Cardiac muscle cell (in vitro differentiated cells and primary cell): ENCODE measurements at regions not wholly inside any gene's neighbourhood (a gene's known extent, or its start where the extent isn't known, plus 50 kb on each side); places are given as distances from the start of the nearest gene placed in this dataset.

Source experiments
- DNase-seq, 2 donors: peaks; one replicate each; pipeline versions ENCODE4 v3.0.0 to v3.0.0-alpha.2; 2010 to 2017; ENCODE audit warnings: low read depth in 1 of 2, low spot score in 1 of 2
- H3K27ac ChIP-seq: fragments of 200-600 bp; sonication (generic); 2 replicates; pipeline ENCODE4 v1.5.1; 2016
- H3K27me3 ChIP-seq: fragments of 200-600 bp; sonication (generic); 2 replicates; pipeline ENCODE4 v1.6.0; 2016; ENCODE audit warnings: control low read depth
- H3K36me3 ChIP-seq: fragments of 200-600 bp; sonication (generic); 2 replicates; pipeline ENCODE4 v1.5.1; 2016; ENCODE audit warnings: control low read depth
- H3K4me1 ChIP-seq: fragments of 200-600 bp; sonication (generic); 2 replicates; pipeline ENCODE4 v1.8.1; 2017; ENCODE audit warnings: low read depth, mild to moderate bottlenecking, mixed run types
- H3K4me3 ChIP-seq: fragments of 200-600 bp; sonication (generic); 2 replicates; pipeline ENCODE4 v1.5.1; 2016; ENCODE audit warnings: mild to moderate bottlenecking
- H3K9me3 ChIP-seq: fragments of 200-600 bp; sonication (generic); 2 replicates; pipeline ENCODE4 v1.5.1; 2017; ENCODE audit warnings: low read depth, mild to moderate bottlenecking, control low read depth
- CTCF ChIP-seq: IDR thresholded peaks from 2 replicates; pipeline ENCODE4 v1.5.1; 2012; ENCODE audit warnings: low read depth, mild to moderate bottlenecking, low read length

DNA sequence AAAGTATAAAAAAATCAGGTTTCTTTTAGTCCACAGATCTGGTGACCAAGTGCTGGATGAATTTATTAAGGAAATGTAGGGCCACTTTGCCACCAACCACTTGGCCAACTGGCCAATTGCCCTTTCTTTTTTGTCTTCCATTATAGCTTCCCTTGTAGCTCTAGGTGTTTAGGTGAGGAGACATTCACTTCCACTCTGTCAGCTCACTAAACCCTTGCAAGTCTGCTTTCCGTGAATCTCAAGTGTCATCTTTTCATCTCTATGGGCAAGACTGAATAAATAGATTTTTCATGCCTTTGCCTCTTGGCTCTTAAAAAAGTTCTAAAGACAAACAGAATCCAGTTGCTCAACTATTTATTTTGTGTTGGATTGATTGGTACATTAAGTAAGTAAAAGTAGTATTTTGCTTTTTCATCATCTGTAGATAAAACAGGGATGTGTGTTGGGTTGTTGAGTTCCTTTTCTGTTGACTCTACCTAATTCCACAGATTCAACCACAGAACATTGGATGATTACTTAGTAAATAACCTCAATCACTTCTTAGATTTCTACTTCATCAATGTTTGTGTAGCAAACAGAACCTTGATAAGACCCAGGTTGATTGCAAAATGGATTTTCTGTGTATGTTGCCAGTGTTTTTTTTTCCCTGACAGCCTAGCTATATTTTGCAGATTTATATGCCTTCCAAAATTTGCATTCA, 68.1 kb upstream of the GRXCR1 start:
- H3K4me3 ChIP-seq: no peak overlapping the region
- no peak for TF ChIP-seq CTCF
- no peaks in the 10 kb centered on the region for H3K4me1 ChIP-seq

GRCh38 chr4:42821230-42821629, 71.3 kb upstream of the GRXCR1 start:
- TF ChIP-seq CTCF: no peak
- H3K27ac ChIP-seq: no peak overlapping the region
- H3K9me3 ChIP-seq: no peaks in the 10 kb centered on the region
- DNase-seq: no peak
- H3K4me3 ChIP-seq: no peak overlapping the region
- H3K27me3 ChIP-seq: no peaks in the 10 kb centered on the region
- H3K36me3 ChIP-seq: no peaks in the 10 kb centered on the region
- no peaks in the 10 kb centered on the region for H3K4me1 ChIP-seq

More for the DNA sequence above, 68.1 kb upstream of the GRXCR1 start:
- no peaks in the 10 kb centered on the region for H3K27me3 ChIP-seq
- no peak for DNase-seq
- H3K36me3 ChIP-seq: no peaks in the 10 kb centered on the region
- H3K27ac ChIP-seq: no peak overlapping the region
- H3K9me3 ChIP-seq: no peaks in the 10 kb centered on the region

GRCh38 chr4:42819863-42820514, 72.5 kb upstream of the GRXCR1 start:
- no peaks in the 10 kb centered on the region for H3K27me3 ChIP-seq
- H3K4me1 ChIP-seq: no peaks in the 10 kb centered on the region
- no peak overlapping the region for H3K27ac ChIP-seq
- no peaks in the 10 kb centered on the region for H3K36me3 ChIP-seq
- no peaks in the 10 kb centered on the region for H3K9me3 ChIP-seq
- H3K4me3 ChIP-seq: no peak overlapping the region
- no peak for TF ChIP-seq CTCF
- no peak for DNase-seq

DNA sequence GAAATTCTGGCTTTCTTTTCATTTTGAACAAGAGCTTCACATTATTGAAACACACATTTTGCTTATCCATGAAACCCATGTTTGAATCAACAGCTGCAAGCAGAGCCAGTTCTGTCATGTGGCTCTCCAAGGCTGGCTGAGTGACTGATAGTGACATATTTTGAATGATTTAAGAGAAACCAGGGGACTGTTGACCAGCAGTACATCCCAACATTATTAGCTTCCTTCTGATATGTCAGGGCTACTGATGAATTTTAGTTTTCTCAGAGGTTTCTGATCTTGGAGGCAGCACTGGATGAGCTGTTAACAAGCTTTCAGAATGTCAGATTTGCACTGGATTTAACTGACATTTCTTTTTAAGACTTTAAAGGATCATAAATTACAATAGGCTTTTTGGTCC, 74.6 kb upstream of the GRXCR1 start:
- Histone ChIP-seq H3K27me3 (no peaks in the 10 kb centered on the region), H3K4me1 (no peaks in the 10 kb centered on the region), H3K27ac (no peak overlapping the region), H3K9me3 (no peaks in the 10 kb centered on the region), H3K4me3 (no peak overlapping the region), H3K36me3 (no peaks in the 10 kb centered on the region)
- TF ChIP-seq CTCF: no peak
- DNase-seq: no peak

DNA sequence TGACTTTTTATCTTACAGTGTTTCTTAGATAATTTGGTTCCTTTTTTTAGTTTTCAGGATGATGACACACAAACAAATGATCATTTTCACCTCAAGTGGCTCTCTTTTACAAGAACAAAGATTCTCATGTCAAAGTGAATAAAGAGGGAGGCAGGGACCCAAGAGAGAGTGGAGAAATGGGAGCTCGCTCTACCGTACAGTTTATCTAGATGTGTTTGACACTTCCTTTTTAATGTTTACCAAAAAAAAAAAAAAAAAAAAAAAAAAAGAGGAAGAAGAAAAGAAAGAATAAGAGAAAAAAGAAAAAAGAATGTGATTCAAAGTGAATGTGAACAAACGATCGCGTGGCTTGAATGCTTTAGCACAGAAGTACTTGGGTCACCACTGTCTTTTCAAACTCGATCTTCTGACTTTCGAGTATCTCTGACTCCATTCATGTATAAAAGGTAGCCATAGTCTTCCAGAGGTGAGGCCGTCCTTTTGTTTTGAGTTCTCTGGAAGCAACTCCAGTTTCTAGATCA, 75.6 kb upstream of the GRXCR1 start:
- TF ChIP-seq CTCF: no peak
- Histone ChIP-seq H3K27ac (no peak overlapping the region), H3K27me3 (no peaks in the 10 kb centered on the region), H3K4me1 (no peaks in the 10 kb centered on the region), H3K4me3 (no peak overlapping the region), H3K36me3 (no peaks in the 10 kb centered on the region), H3K9me3 (no peaks in the 10 kb centered on the region)
- no peak for DNase-seq
